Tibial nerve (tissue), 4 donors: ENCODE measurements at regions not wholly inside any gene's neighbourhood (a gene's known extent, or its start where the extent isn't known, plus 50 kb on each side); places are given as distances from the start of the nearest gene placed in this dataset.

Experiments used
- DNase-seq, 2 donors: peaks; one replicate each; pipeline ENCODE4 v3.0.0-alpha.2; 2019; ENCODE audit warnings: low spot score in 2 of 2
- H3K27ac ChIP-seq, 4 donors: fragments of 200-600 bp; sonication (generic) in 3 of 4; one replicate each; pipeline ENCODE4 v1.5.1; 2017 to 2019; ENCODE audit warnings: mild to moderate bottlenecking in 1 of 4
- H3K27me3 ChIP-seq, 2 donors: fragments of 200-600 bp; sonication (generic) in 1 of 2; one replicate each; pipeline versions ENCODE4 v1.5.1 to v1.6.0; 2017 to 2019
- H3K36me3 ChIP-seq, 3 donors: fragments of 200-600 bp; sonication (generic); one replicate each; pipeline ENCODE4 v1.5.1; 2018 to 2019
- H3K4me1 ChIP-seq, 4 donors: fragments of 200-600 bp; sonication (generic) in 3 of 4; one replicate each; pipeline ENCODE4 v1.5.1; 2017 to 2019
- H3K4me3 ChIP-seq, 4 donors: fragments of 200-600 bp; sonication (generic) in 3 of 4; one replicate each; pipeline ENCODE4 v1.5.1; 2017 to 2019; ENCODE audit warnings: mild to moderate bottlenecking in 1 of 4, moderate library complexity in 1 of 4
- H3K9me3 ChIP-seq, 4 donors: fragments of 200-600 bp; sonication (generic) in 3 of 4; one replicate each; pipeline ENCODE4 v1.5.1; 2017 to 2019
- EP300 ChIP-seq, 2 donors: sonication (generic); formaldehyde crosslinking; IDR thresholded peaks; one replicate each; pipeline ENCODE4 v1.6.1; 2017; ENCODE audit warnings: antibody characterized with exemption in 2 of 2, mild to moderate bottlenecking in 1 of 2
- POLR2A ChIP-seq, 2 donors: fragments of 450-650 bp; IDR thresholded peaks; one replicate each; pipeline ENCODE4 v1.6.1; 2017; ENCODE audit warnings: antibody characterized with exemption in 2 of 2, mild to moderate bottlenecking in 2 of 2, moderate library complexity in 2 of 2
- WGBS, 2 donors: methylation state at CpG; one replicate each; pipeline ENCODE4 v1.1.5; 2018; 5-methylcytosine and 5-hydroxymethylcytosine counted together
- TF ChIP-seq, protein P1 (sequence below), 5 experiments: fragments of 200-600 bp in 3 of 5; fragments of 450-650 bp in 2 of 5; sonication (generic) in 3 of 5; IDR thresholded peaks; one replicate each; pipeline ENCODE4 v1.5.1; 2016 to 2019; ENCODE audit warnings: antibody characterized with exemption in 5 of 5, mild to moderate bottlenecking in 3 of 5, moderate library complexity in 2 of 5

DNA sequence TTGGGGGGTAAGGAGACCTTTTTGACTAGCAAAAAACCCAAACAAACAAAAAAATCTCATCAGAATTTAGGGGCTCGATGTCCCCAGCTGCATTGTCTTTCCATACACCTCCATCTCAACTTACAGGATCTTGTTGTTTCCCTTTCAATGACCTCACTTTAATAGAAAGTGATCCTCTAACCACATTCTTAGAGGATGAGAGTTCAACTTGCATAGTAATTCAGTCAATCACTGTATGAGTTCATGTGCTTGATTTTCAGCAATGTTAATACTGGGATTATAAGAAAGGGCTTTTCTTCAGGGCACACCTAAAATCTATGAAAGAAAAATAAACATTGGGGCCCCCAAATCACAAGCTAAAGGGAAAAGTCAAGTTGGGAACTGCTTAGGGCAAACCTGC, 1512.0 kb downstream of the SLITRK1 start:
- Histone ChIP-seq H3K27ac (no peak overlapping the region), H3K9me3 (no peaks in the 10 kb centered on the region), H3K36me3 (no peaks in the 10 kb centered on the region), H3K4me3 (no peak overlapping the region), H3K4me1 (no peaks in the 10 kb centered on the region), H3K27me3 (no peaks in the 10 kb centered on the region)
- WGBS, 2 donors, result 83 to 88% methylated on average over 1 of the region's 1 CpG
- no peak for DNase-seq
- TF ChIP-seq POLR2A (IDR thresholded peaks at IDR 0.05) (no peak), EP300 (IDR thresholded peaks at IDR 0.05) (no peak)
- TF ChIP-seq, protein P1, sequence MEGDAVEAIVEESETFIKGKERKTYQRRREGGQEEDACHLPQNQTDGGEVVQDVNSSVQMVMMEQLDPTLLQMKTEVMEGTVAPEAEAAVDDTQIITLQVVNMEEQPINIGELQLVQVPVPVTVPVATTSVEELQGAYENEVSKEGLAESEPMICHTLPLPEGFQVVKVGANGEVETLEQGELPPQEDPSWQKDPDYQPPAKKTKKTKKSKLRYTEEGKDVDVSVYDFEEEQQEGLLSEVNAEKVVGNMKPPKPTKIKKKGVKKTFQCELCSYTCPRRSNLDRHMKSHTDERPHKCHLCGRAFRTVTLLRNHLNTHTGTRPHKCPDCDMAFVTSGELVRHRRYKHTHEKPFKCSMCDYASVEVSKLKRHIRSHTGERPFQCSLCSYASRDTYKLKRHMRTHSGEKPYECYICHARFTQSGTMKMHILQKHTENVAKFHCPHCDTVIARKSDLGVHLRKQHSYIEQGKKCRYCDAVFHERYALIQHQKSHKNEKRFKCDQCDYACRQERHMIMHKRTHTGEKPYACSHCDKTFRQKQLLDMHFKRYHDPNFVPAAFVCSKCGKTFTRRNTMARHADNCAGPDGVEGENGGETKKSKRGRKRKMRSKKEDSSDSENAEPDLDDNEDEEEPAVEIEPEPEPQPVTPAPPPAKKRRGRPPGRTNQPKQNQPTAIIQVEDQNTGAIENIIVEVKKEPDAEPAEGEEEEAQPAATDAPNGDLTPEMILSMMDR (IDR thresholded peaks at IDR 0.05), result no peak

DNA sequence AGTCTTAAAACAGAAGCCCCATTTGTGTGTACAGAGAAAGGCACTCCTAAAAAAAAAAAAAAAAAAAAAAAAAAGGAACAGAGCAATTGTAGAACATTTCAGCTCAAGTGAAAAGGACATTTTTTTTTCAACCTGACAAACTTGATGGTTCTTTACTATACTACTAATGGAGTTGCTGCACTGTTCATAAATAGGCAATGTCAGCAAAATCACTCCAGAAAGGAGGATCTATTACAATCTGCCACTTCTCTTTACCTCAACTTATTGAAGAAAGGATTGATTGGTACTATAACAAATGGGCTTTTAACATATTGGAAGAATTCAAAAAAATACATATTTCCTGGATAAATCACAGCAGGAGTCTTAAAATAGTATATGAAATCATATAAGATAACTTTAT, 1517.7 kb downstream of the SLITRK1 start:
- H3K4me1 ChIP-seq, result no peaks in the 10 kb centered on the region
- no peak overlapping the region for H3K4me3 ChIP-seq
- no peak for TF ChIP-seq POLR2A (IDR thresholded peaks at IDR 0.05)
- TF ChIP-seq EP300 (IDR thresholded peaks at IDR 0.05), result no peak
- TF ChIP-seq, protein P1 (IDR thresholded peaks at IDR 0.05), result no peak
- DNase-seq, result no peak
- no peaks in the 10 kb centered on the region for H3K27me3 ChIP-seq
- no peak overlapping the region for H3K27ac ChIP-seq
- H3K36me3 ChIP-seq, result no peaks in the 10 kb centered on the region
- no peaks in the 10 kb centered on the region for H3K9me3 ChIP-seq

DNA sequence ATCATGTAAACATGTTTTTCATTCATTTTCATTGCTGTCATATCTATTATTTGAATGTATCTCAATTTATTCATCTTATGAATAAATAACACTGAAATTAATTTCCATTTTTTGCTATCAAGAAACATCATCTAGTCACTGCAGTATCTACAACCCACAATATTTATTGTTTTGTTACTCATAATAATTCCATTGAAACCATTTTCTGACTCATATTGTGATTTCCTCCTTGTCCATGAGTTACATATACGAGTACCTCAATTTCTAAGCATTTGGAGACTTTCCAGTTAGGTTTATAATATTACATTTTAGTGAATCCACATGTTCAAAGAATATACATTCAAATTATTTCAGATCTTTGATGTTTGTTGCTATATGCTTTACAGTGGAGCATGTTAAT, 1524.0 kb downstream of the SLITRK1 start:
- Histone ChIP-seq H3K4me3 (no peak overlapping the region), H3K27ac (no peak overlapping the region), H3K27me3 (no peaks in the 10 kb centered on the region), H3K4me1 (no peaks in the 10 kb centered on the region), H3K36me3 (no peaks in the 10 kb centered on the region), H3K9me3 (no peaks in the 10 kb centered on the region)
- no peak for DNase-seq
- 45 to 51% methylated on average over 1 of the region's 1 CpG for WGBS, 2 donors
- TF ChIP-seq, protein P1 (IDR thresholded peaks at IDR 0.05), result no peak
- no peak for TF ChIP-seq EP300 (IDR thresholded peaks at IDR 0.05)
- TF ChIP-seq POLR2A (IDR thresholded peaks at IDR 0.05), result no peak

DNA sequence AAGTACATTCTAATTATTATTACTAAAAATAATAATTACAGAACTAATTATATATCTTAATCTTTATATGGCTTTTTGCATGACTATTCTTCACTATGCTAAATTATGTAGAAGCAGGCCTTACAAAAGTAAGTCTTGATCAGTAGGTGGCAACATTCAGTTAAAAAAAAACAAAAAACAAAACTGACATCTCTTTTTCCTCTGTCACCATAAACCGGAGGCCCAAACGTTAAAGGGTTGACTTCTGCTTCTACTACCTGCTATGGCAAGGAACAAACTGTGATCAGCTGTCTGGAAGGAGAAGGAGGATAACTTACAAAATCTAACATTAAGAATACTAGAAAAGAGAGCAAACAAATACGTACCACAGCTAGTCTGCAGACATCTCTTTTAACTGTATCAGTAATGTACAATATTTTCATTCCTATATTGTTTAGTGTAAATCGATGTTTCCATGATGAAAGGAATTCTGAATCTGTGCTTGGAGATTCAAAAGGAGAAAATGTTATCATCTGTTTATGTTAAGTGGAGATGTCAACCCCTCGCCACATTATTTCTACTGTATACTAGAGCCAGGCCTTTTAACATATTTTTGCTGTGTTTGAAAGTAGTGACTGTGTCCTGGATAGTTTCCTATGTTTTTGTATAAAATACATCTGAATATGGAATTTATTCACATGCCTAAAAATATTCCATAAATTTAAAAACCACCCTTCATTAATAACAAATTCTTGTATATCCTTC, 1525.4 kb downstream of the SLITRK1 start:
- H3K4me1 ChIP-seq, result no peaks in the 10 kb centered on the region

DNA sequence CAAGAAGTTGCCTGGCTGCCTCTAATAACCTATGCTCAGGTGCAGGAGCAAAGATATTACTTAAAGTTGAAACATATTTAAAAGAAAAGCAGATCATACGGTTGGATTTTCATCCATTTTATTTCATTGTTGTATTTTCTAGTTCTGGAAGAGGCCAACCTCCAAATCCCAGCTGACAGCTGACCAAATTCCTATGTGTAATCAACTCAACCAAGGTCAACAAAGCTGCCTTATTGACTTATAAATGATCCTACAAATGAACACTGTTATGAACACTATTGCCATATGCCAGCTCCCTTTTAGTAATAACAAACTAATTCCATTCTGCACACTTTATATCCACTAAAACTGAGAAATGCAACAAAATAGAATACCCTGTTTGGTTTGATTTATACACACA, 1537.4 kb downstream of the SLITRK1 start:
- H3K27ac ChIP-seq, result no peak overlapping the region
- TF ChIP-seq, protein P1 (IDR thresholded peaks at IDR 0.05), result no peak
- TF ChIP-seq EP300 (IDR thresholded peaks at IDR 0.05) (no peak), POLR2A (IDR thresholded peaks at IDR 0.05) (no peak)
- DNase-seq, result no peak
- H3K4me3 ChIP-seq, result no peak overlapping the region
- H3K4me1 ChIP-seq, result no peaks in the 10 kb centered on the region
- H3K9me3 ChIP-seq, result no peaks in the 10 kb centered on the region
- H3K27me3 ChIP-seq, result no peaks in the 10 kb centered on the region
- WGBS, 2 donors, result 63 to 69% methylated on average over 1 of the region's 1 CpG
- H3K36me3 ChIP-seq, result no peaks in the 10 kb centered on the region

More for the DNA sequence above, 1525.4 kb downstream of the SLITRK1 start:
- TF ChIP-seq EP300 (IDR thresholded peaks at IDR 0.05), result no peak
- no peak for TF ChIP-seq POLR2A (IDR thresholded peaks at IDR 0.05)
- TF ChIP-seq, protein P1 (IDR thresholded peaks at IDR 0.05), result peak in 1 of 5 experiments; percentile 7
- whole genome bisulfite sequencing, 2 donors, result 44 to 46% methylated on average over 5 of the region's 5 CpGs
- H3K9me3 ChIP-seq, result no peaks in the 10 kb centered on the region
- no peaks in the 10 kb centered on the region for H3K27me3 ChIP-seq
- DNase-seq, result no peak
- no peak overlapping the region for H3K27ac ChIP-seq
- H3K36me3 ChIP-seq, result no peaks in the 10 kb centered on the region
- no peak overlapping the region for H3K4me3 ChIP-seq
